ENCODE measurements at regions not wholly inside any gene's neighbourhood (a gene's known extent, or its start where the extent isn't known, plus 50 kb on each side); places are given as distances from the start of the nearest gene placed in this dataset.

DNA sequence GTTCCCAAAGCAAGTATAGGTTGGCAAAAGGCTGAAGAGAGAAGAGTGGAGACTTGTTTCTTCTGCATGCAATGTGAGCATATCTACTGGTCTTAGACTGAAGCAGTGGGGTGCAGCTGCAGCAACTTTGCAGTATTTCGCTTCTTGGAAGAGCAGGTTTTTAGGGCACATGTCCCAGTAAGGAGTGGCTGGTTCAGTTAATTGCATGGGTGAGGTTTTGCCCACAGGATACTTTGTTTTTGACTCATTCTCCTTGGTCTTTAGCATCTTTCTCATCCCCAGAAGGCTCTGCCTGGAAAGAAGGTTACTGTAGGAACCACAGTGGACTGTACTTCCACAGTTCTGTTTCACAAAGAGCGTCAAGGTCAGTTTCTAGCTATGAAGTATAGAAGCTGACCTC is 68.0 kb upstream of the NR3C2 start:
- DNase-seq (ENCODE audit: low read depth), result no peak
- TF ChIP-seq, protein P1, sequence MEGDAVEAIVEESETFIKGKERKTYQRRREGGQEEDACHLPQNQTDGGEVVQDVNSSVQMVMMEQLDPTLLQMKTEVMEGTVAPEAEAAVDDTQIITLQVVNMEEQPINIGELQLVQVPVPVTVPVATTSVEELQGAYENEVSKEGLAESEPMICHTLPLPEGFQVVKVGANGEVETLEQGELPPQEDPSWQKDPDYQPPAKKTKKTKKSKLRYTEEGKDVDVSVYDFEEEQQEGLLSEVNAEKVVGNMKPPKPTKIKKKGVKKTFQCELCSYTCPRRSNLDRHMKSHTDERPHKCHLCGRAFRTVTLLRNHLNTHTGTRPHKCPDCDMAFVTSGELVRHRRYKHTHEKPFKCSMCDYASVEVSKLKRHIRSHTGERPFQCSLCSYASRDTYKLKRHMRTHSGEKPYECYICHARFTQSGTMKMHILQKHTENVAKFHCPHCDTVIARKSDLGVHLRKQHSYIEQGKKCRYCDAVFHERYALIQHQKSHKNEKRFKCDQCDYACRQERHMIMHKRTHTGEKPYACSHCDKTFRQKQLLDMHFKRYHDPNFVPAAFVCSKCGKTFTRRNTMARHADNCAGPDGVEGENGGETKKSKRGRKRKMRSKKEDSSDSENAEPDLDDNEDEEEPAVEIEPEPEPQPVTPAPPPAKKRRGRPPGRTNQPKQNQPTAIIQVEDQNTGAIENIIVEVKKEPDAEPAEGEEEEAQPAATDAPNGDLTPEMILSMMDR (IDR thresholded peaks at IDR 0.05; ENCODE audit: low read depth, low read length, missing control alignments), result no peak
- H3K4me3 ChIP-seq (ENCODE audit: low read depth, low read length), result no peak overlapping the region

- TF ChIP-seq, protein P1 (IDR thresholded peaks at IDR 0.05; ENCODE audit: low read depth, low read length, missing control alignments), result no peak
- no peak for DNase-seq (ENCODE audit: low read depth)
- H3K4me3 ChIP-seq (ENCODE audit: low read depth, low read length), result no peak overlapping the region
Measured at GRCh38 chr4:148503681-148504080, 61.5 kb upstream of the NR3C2 start.

DNA sequence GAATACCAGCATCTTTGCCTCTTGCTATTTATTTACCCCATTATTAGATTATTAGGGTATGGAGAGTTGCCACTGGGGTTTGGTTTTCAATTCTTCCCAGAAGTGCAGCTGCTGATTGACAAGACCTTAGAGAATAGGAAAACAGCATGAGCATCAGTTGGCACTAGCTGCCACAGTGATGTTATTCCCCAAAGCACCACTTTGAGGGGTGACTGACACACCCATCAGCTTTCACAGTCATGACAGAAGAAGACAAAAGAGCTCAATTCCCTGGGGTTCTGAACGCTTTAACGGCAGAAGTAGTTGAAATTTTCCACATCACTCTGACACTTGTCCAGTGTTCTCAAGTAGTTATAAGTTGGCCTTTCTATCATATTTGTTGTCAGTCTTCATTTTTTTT is 55.0 kb upstream of the NR3C2 start:
- no peak overlapping the region for H3K4me3 ChIP-seq (ENCODE audit: low read depth, low read length)
- no peak for DNase-seq (ENCODE audit: low read depth)
- TF ChIP-seq, protein P1 (IDR thresholded peaks at IDR 0.05; ENCODE audit: low read depth, low read length, missing control alignments), result no peak

- H3K4me3 ChIP-seq (ENCODE audit: low read depth, low read length), result no peak overlapping the region
- TF ChIP-seq, protein P1 (IDR thresholded peaks at IDR 0.05; ENCODE audit: low read depth, low read length, missing control alignments), result no peak
- DNase-seq (ENCODE audit: low read depth), result no peak
Measured at GRCh38 chr4:148495463-148495862, 53.2 kb upstream of the NR3C2 start.
